GM12892 (cell line): ENCODE measurements at regions not wholly inside any gene's neighbourhood (a gene's known extent, or its start where the extent isn't known, plus 50 kb on each side); places are given as distances from the start of the nearest gene placed in this dataset.

Experiments used
- POLR2A ChIP-seq: IDR thresholded peaks from 2 replicates; pipeline ENCODE4 v1.6.1; 2011; ENCODE audit warnings: low read depth, low read length, control low read depth
- POLR2AphosphoS5 ChIP-seq: IDR thresholded peaks from 2 replicates; pipeline ENCODE4 v1.6.1; 2011; ENCODE audit warnings: low read depth, low read length, control low read depth
- TAF1 ChIP-seq: IDR thresholded peaks from 2 replicates; pipeline ENCODE4 v1.6.1; 2011; ENCODE audit warnings: low read depth, mild to moderate bottlenecking, control low read depth, low read length, borderline replicate concordance

- TF ChIP-seq POLR2A (no peak), POLR2AphosphoS5 (no peak), TAF1 (no peak)
Observed at GRCh38 chr6:10071631-10072220, 343.1 kb downstream of the TFAP2A start.
